ENCODE measurements at regions not wholly inside any gene's neighbourhood (a gene's known extent, or its start where the extent isn't known, plus 50 kb on each side); places are given as distances from the start of the nearest gene placed in this dataset.

DNA sequence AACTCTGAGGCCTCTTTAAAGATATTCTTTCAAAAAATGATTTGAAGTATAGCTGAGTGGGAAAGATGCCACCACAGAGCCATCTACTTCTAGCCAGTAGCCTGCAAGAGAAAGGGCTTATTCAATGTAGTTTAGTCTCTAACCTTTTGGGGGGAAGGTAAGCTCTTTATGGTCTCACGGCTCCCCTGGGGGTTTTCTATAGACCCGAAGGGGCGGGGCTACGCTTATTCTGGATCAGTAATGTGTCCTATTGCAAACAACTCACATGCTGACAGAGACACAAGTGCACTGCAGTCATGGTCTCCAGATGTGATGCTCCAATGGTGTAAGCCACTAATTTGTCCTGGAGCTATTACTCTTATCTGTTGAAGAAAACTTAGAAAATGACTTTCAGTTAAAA, 53.4 kb upstream of the RPS23 start:
- no peak overlapping the region for H4K91ac ChIP-seq (replicated peaks; ENCODE audit: insufficient read length, low read length)
- no peak overlapping the region for H3K23ac ChIP-seq (ENCODE audit: insufficient read length)
- no peaks in the 10 kb centered on the region for H4K20me1 ChIP-seq (replicated peaks in 1 of 2; ENCODE audit: control insufficient read depth in 1 of 2, insufficient read depth in 2 of 2, low read length in 2 of 2)
- no peaks in the 10 kb centered on the region for H3K23me2 ChIP-seq (ENCODE audit: low read depth, low read length)
- TF ChIP-seq NRF1 (IDR thresholded peaks at IDR 0.05; ENCODE audit: low read depth, low read length) (no peak), EZH2 (IDR thresholded peaks at IDR 0.05; ENCODE audit: low read depth, low read length, severe bottlenecking) (no peak), RXRA (IDR thresholded peaks at IDR 0.05; ENCODE audit: insufficient read depth, low read depth, low read length) (no peak), TEAD4 (IDR thresholded peaks at IDR 0.05; ENCODE audit: low read depth, low read length) (no peak), PHF8 (conservative IDR thresholded peaks at IDR 0.05; ENCODE audit: low read depth, low read length) (no peak), HDAC6 (IDR thresholded peaks at IDR 0.05; ENCODE audit: low read depth, low read length) (no peak), RNF2 (IDR thresholded peaks at IDR 0.05; ENCODE audit: borderline replicate concordance, low read depth, low read length, missing control alignments, poor library complexity, severe bottlenecking) (no peak), ZNF274 (IDR thresholded peaks at IDR 0.05; ENCODE audit: borderline replicate concordance, extremely low read depth, low read length) (no peak), SP1 (IDR thresholded peaks at IDR 0.05; ENCODE audit: low read depth, low read length) (no peak)
- TF ChIP-seq, protein P1, sequence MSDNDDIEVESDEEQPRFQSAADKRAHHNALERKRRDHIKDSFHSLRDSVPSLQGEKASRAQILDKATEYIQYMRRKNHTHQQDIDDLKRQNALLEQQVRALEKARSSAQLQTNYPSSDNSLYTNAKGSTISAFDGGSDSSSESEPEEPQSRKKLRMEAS (IDR thresholded peaks at IDR 0.05) = no peak
- H2BK5ac ChIP-seq (ENCODE audit: low read depth, low read length) = no peak overlapping the region
- peaks cover 0 to 6% of the 10 kb centered on the region in 2 experiments; a peak in 2 of 4 replicates for H3K9me3 ChIP-seq (ENCODE audit: insufficient read depth in 2 of 2, low read depth in 1 of 2, low read length in 1 of 2)
- no peak overlapping the region for H2AFZ ChIP-seq (ENCODE audit: low read length)
- no peak overlapping the region for H4K8ac ChIP-seq (ENCODE audit: extremely low read depth, insufficient read depth, low read length)
- no peak overlapping the region for H2BK12ac ChIP-seq (ENCODE audit: low read depth, low read length)
- H3K4me2 ChIP-seq (ENCODE audit: insufficient read depth in 1 of 2, low read depth in 2 of 2, low read length in 2 of 2) = no peak overlapping the region
- peaks cover 0 to 2% (median 0%) of the 10 kb centered on the region in 4 experiments; a peak in 1 of 7 replicates for H3K27me3 ChIP-seq (replicated peaks in 1 of 4; ENCODE audit: control insufficient read depth in 3 of 4, extremely low read depth in 1 of 4, insufficient read depth in 3 of 4, low read length in 3 of 4)
- no peak overlapping the region for H3K27ac ChIP-seq (ENCODE audit: low read depth, low read length)
- no peak overlapping the region for H2BK20ac ChIP-seq (ENCODE audit: low read length)
- H3K4ac ChIP-seq (replicated peaks; ENCODE audit: insufficient read length, low read depth, low read length) = no peak overlapping the region
- H4K5ac ChIP-seq (ENCODE audit: insufficient read length, low read depth, low read length) = no peak overlapping the region
- FAIRE-seq (no peak), DNase-seq (ENCODE audit: low read depth in 1 of 2, low spot score in 2 of 2) (no peak)
- WGBS, 2 experiments (ENCODE audit: extremely low coverage in 1 of 2, insufficient coverage in 1 of 2, insufficient read length in 1 of 2, insufficient replicate concordance in 2 of 2, low coverage in 1 of 2, low lambda C conversion rate in 2 of 2, missing lambda C conversion rate in 1 of 2) = 72% methylated on average over 4 of the region's 4 CpGs; no CpG with 5 or more reads in 1 of the 2 experiments
- ChIA-PET CTCF (ENCODE audit: partially characterized antibody) (interaction anchor here (0.9 to 1.4 kb wide), 4 partner anchors 17 to 27 kb away, joined by 3 to 5 read pairs (median 4); no protein-coding TSS in a partner anchor), POLR2A (ENCODE audit: partially characterized antibody) (interaction anchor here (0.8 kb wide), 1 partner anchor 18 kb away, joined by 3 read pairs; no protein-coding TSS in a partner anchor)
- no peak overlapping the region for H2AK5ac ChIP-seq (ENCODE audit: low read depth, low read length)
- H2BK15ac ChIP-seq (ENCODE audit: low read length) = no peak overlapping the region
- H3K79me1 ChIP-seq (ENCODE audit: low read depth, low read length) = no peaks in the 10 kb centered on the region
- no peak overlapping the region for H3K4me3 ChIP-seq (ENCODE audit: extremely low read depth in 1 of 4, insufficient read depth in 2 of 4, low read depth in 3 of 4, low read length in 4 of 4)
- no peaks in the 10 kb centered on the region for H3K4me1 ChIP-seq (replicated peaks in 1 of 4; ENCODE audit: control insufficient read depth in 3 of 4, insufficient read depth in 4 of 4, low read length in 3 of 4)
- no peak overlapping the region for H3K9ac ChIP-seq (replicated peaks in 1 of 4; ENCODE audit: extremely low read depth in 1 of 4, low read depth in 3 of 4, low read length in 3 of 4)
- H2BK120ac ChIP-seq (replicated peaks; ENCODE audit: low read depth, low read length) = no peak overlapping the region
- no peaks in the 10 kb centered on the region for H3K36me3 ChIP-seq (ENCODE audit: control insufficient read depth in 2 of 4, insufficient read depth in 4 of 4, low read length in 3 of 4)
- no peak overlapping the region for H3K56ac ChIP-seq (replicated peaks; ENCODE audit: insufficient read length, low read depth, low read length)
- H3K14ac ChIP-seq (ENCODE audit: insufficient read length) = no peak overlapping the region
- no peaks in the 10 kb centered on the region for H3K79me2 ChIP-seq (ENCODE audit: control insufficient read depth in 1 of 2, insufficient read depth in 2 of 2, low read length in 2 of 2)
- no peak overlapping the region for H3K18ac ChIP-seq (ENCODE audit: extremely low read depth, low read length)

All from H1 (cell line).